Tibial artery (tissue), 4 donors: ENCODE measurements at regions not wholly inside any gene's neighbourhood (a gene's known extent, or its start where the extent isn't known, plus 50 kb on each side); places are given as distances from the start of the nearest gene placed in this dataset.
"Not testable (repeated sequence)": the region's sequence is repeated elsewhere in the genome, so short reads cannot be mapped to it uniquely, and the experiment has no call there.

Experiments used
- DNase-seq, 2 donors: peaks; one replicate each; pipeline ENCODE4 v3.0.0-alpha.2; 2019
- H3K27ac ChIP-seq, 2 donors: fragments of 200-600 bp; sonication (generic) in 1 of 2; 1 replicate in 1 of 2; 2 replicates in 1 of 2; pipeline ENCODE4 v1.5.1; 2018 to 2019; ENCODE audit warnings: mild to moderate bottlenecking in 1 of 2
- H3K27me3 ChIP-seq, 2 donors: fragments of 200-600 bp; sonication (generic) in 1 of 2; one replicate each; pipeline versions ENCODE4 v1.5.1 to v1.6.0; 2016 to 2019
- H3K36me3 ChIP-seq, 3 donors: fragments of 200-600 bp; sonication (generic) in 2 of 3; one replicate each; pipeline ENCODE4 v1.5.1; 2016 to 2019; ENCODE audit warnings: mild to moderate bottlenecking in 2 of 3
- H3K4me1 ChIP-seq, 4 donors: fragments of 200-600 bp; sonication (generic) in 2 of 4; 1 replicate in 3 of 4; 2 replicates in 1 of 4; pipeline ENCODE4 v1.5.1; 2016 to 2019
- H3K4me3 ChIP-seq, 2 donors: fragments of 200-600 bp; sonication (generic) in 1 of 2; 1 replicate in 1 of 2; 2 replicates in 1 of 2; pipeline ENCODE4 v1.5.1; 2018 to 2019; ENCODE audit warnings: mild to moderate bottlenecking in 2 of 2
- H3K9me3 ChIP-seq, 3 donors: fragments of 200-600 bp; sonication (generic) in 1 of 3; one replicate each; pipeline ENCODE4 v1.5.1; 2016 to 2019
- intact Hi-C: fragments of 100-400 bp; cut with DNase I; formaldehyde crosslinking; loops from one replicate; pipeline ENCODE4 v1.15.0; 2023; ENCODE audit warnings: low total_unique reads
- TF ChIP-seq, protein P1 (sequence below), 2 experiments: fragments of 200-600 bp in 1 of 2; fragments of 450-650 bp in 1 of 2; IDR thresholded peaks; one replicate each; pipeline ENCODE4 v1.5.1; 2017 to 2019; ENCODE audit warnings: antibody characterized with exemption in 2 of 2, mild to moderate bottlenecking in 1 of 2, moderate library complexity in 1 of 2

DNA sequence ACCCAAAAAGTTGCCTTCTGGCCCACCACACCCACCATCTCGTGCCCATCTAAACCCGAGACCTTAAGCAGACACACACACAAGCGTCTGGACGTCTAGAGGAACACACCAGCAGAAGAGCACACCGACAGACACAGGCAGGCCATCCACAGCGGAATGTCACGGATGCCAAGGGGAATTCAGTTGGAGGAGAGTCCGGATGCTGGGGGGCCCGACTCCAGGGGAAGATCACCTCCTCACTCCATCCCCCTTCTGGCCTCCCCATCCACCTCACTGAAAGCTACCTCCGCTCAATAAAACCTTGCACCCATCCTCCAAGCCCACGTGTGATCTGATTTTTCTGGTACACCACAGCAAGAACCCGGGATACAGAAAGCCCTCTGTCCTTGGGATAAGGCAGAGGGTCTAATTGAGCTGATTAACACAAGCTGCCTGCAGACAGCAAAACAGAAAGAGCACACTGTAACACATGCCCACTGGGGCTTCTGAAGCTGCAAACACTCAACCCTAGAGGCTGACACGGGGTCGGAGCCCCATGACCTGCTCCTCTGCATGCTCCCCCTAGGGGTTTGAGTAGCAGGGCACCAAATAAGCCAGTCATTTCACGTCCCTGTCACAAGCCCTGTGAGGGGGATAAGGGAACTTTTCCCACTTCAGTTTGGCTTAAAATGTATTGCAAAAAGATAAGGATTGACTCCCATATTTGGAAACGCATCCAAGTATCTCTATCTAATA lies 339.6 kb upstream of the PCDH10 start:
- H3K27me3 ChIP-seq = no peaks in the 10 kb centered on the region
- no peaks in the 10 kb centered on the region for H3K4me1 ChIP-seq
- no peak overlapping the region for H3K27ac ChIP-seq
- DNase-seq = no peak
- no peaks in the 10 kb centered on the region for H3K36me3 ChIP-seq
- TF ChIP-seq, protein P1, sequence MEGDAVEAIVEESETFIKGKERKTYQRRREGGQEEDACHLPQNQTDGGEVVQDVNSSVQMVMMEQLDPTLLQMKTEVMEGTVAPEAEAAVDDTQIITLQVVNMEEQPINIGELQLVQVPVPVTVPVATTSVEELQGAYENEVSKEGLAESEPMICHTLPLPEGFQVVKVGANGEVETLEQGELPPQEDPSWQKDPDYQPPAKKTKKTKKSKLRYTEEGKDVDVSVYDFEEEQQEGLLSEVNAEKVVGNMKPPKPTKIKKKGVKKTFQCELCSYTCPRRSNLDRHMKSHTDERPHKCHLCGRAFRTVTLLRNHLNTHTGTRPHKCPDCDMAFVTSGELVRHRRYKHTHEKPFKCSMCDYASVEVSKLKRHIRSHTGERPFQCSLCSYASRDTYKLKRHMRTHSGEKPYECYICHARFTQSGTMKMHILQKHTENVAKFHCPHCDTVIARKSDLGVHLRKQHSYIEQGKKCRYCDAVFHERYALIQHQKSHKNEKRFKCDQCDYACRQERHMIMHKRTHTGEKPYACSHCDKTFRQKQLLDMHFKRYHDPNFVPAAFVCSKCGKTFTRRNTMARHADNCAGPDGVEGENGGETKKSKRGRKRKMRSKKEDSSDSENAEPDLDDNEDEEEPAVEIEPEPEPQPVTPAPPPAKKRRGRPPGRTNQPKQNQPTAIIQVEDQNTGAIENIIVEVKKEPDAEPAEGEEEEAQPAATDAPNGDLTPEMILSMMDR (IDR thresholded peaks at IDR 0.05) = no peak
- no peaks in the 10 kb centered on the region for H3K9me3 ChIP-seq
- H3K4me3 ChIP-seq = no peak overlapping the region
- intact Hi-C loops = no loop called here

DNA sequence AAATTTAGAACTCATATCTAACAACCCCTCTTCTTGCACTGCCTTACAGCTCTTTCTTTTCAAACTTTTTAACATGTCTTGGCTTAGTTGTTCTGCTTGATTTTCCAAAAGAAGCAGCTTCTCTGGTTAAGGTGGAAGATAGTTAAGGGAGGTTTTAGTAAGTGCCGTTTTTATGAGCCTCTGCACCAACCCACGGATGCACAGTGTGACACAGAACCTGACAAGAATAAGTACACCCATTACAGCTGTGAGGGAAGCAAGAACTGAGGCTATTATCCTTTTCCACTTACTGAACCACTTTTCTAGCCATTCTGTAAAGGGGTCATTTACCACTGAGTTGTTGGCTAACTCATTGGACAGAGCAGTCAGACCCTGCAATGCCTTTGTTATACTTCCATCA lies 336.0 kb upstream of the PCDH10 start:
- H3K4me1 ChIP-seq, intact Hi-C loops, H3K4me3 ChIP-seq, H3K27me3 ChIP-seq, H3K36me3 ChIP-seq, DNase-seq, H3K27ac ChIP-seq, H3K9me3 ChIP-seq: not testable (repeated sequence)

DNA sequence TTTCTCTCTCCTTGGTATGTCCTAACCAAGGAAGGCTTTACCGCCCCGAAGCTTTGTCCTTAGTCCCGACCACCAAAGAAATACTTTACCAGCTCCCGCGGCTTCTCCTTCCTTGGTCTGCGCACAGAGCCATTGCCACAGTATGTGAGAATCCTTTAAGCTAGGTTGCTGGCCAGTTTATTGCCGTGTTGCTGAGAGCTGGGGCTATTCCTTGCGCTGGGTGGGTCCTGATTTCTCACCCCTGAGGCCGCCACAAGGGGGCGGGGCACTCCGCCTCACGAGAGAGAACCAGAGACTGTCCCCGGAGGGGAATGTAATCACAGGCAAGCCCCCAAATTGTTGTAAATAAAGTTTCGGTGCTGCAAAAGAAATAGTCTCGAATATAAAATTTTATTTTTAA lies 331.0 kb upstream of the PCDH10 start:
- Histone ChIP-seq H3K4me1 (no peaks in the 10 kb centered on the region), H3K27me3 (no peaks in the 10 kb centered on the region), H3K36me3 (no peaks in the 10 kb centered on the region), H3K9me3 (no peaks in the 10 kb centered on the region), H3K27ac (no peak overlapping the region), H3K4me3 (no peak overlapping the region)
- intact Hi-C loops = no loop called here
- TF ChIP-seq, protein P1 (IDR thresholded peaks at IDR 0.05) = no peak
- DNase-seq = no peak

DNA sequence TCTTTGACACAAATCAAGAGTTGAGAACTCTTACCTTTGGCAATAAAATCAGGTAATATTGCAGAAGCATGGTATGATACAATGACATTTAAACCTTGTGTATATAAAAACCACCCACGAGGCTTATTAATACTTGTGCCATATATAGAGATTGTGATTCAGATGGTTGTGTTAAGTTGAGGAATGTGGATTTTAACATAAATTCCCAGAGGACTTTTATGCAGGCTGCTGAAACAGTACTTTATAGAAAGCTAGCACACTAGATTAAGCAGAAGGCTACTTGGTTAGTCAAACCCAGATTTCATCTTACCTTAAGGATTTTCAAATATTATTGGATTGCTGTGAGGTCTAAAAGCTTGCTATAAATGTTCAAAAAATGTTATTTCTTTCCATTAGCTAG lies 325.7 kb upstream of the PCDH10 start:
- no peaks in the 10 kb centered on the region for H3K27me3 ChIP-seq
- H3K4me3 ChIP-seq = no peak overlapping the region
- no peaks in the 10 kb centered on the region for H3K36me3 ChIP-seq
- TF ChIP-seq, protein P1 (IDR thresholded peaks at IDR 0.05) = no peak
- no peaks in the 10 kb centered on the region for H3K9me3 ChIP-seq
- DNase-seq = no peak
- intact Hi-C loops = no loop called here
- no peaks in the 10 kb centered on the region for H3K4me1 ChIP-seq
- no peak overlapping the region for H3K27ac ChIP-seq

DNA sequence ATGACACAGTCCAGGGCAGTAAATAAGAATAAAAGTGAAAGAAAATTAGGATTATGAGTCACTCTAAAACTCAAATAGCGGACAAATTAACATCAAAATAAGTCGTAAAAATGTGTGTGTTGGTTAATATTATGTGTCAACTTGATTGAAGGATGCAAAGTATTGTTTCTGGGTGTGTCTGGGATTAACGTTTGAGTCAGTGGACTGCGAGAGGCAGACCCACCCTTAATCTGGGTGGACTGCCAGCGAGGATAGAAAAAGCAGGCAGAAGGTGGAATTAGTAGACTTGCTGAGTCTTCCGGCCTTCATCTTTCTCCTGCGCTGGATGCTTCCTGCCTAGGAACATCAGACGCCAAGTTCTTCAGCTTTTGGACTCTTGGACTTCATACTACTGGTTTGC lies 324.3 kb upstream of the PCDH10 start:
- TF ChIP-seq, protein P1 (IDR thresholded peaks at IDR 0.05) = no peak
- Histone ChIP-seq H3K36me3 (no peaks in the 10 kb centered on the region), H3K9me3 (no peaks in the 10 kb centered on the region), H3K27me3 (no peaks in the 10 kb centered on the region), H3K27ac (no peak overlapping the region), H3K4me3 (no peak overlapping the region), H3K4me1 (no peaks in the 10 kb centered on the region)
- DNase-seq = no peak
- intact Hi-C loops = no loop called here

DNA sequence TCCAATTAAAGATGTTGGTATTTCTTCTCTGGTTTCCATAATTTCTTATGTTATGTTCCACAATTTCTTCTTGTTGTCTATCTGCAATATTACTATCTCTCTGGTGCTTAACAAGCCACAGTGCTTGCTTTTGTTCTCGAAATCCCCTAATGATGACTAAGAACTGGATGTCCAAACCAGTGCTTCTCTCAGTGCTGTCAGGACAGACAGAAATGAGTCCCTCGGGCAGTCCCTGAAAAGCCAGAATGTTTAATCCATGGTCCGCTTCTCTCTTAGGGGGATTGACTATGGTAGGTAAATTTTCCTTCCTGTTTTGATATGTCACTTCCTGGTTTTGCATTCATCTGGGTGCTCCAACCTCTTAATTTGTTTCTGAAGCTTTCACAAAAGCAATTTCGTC lies 321.6 kb upstream of the PCDH10 start:
- Histone ChIP-seq H3K27me3 (no peaks in the 10 kb centered on the region), H3K4me1 (no peaks in the 10 kb centered on the region), H3K36me3 (no peaks in the 10 kb centered on the region), H3K9me3 (no peaks in the 10 kb centered on the region), H3K4me3 (no peak overlapping the region), H3K27ac (no peak overlapping the region)
- TF ChIP-seq, protein P1 (IDR thresholded peaks at IDR 0.05) = no peak
- intact Hi-C loops = no loop called here
- no peak for DNase-seq
